AG09319 (cell line): ENCODE measurements at regions not wholly inside any gene's neighbourhood (a gene's known extent, or its start where the extent isn't known, plus 50 kb on each side); places are given as distances from the start of the nearest gene placed in this dataset.
"Not testable (repeated sequence)": the region's sequence is repeated elsewhere in the genome, so short reads cannot be mapped to it uniquely, and the experiment has no call there.

Experiments
- DNase-seq: peaks from one replicate; pipeline ENCODE4 v3.0.0-alpha.2; 2010; ENCODE audit warnings: low read depth; ENCODE audit errors: extremely low read depth
- TF ChIP-seq, protein P1 (sequence below): IDR thresholded peaks from 2 replicates; pipeline ENCODE4 v1.5.1; 2011; ENCODE audit warnings: low read depth, mild to moderate bottlenecking, inconsistent platforms, low read length, moderate library complexity

DNA sequence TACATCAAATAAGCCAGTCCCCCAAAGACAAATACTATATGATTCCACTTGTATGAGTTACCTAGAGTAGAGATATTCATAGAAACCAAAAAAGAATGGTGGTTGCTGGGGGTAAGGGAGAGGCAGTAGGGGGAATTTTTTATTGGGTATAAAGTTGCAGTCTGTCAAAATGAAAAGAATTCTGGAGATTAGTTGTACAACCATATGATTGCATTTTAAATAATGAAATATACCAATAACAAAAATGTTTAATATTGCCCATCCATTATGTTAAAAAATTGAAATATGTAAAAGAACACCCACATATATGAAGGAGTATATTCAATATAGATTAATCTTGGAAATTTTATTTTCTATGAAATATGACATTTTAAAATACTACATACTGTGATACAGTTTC, 1383.5 kb downstream of the FSCB start:
- TF ChIP-seq, protein P1, sequence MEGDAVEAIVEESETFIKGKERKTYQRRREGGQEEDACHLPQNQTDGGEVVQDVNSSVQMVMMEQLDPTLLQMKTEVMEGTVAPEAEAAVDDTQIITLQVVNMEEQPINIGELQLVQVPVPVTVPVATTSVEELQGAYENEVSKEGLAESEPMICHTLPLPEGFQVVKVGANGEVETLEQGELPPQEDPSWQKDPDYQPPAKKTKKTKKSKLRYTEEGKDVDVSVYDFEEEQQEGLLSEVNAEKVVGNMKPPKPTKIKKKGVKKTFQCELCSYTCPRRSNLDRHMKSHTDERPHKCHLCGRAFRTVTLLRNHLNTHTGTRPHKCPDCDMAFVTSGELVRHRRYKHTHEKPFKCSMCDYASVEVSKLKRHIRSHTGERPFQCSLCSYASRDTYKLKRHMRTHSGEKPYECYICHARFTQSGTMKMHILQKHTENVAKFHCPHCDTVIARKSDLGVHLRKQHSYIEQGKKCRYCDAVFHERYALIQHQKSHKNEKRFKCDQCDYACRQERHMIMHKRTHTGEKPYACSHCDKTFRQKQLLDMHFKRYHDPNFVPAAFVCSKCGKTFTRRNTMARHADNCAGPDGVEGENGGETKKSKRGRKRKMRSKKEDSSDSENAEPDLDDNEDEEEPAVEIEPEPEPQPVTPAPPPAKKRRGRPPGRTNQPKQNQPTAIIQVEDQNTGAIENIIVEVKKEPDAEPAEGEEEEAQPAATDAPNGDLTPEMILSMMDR: no peak
- no peak for DNase-seq

DNA sequence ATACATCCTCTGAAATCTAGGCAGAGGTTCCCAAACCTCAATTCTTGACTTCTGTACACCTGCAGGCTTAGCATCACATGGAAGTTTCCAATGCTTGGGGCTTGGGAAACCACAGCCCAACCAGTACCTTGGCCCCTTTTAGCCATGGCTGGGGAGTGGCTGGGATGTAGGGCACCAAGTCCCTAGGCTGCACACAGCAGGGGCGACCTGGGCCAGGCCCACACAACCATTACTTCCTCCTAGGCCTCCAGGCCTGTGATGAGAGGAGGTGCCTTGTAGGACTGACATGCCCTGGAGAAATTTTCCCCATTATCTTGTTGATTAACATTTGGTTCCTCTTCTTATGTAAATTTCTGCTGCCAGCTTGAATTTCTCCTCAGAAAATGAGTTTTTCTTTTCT, 1387.4 kb downstream of the FSCB start:
- no peak for DNase-seq
- TF ChIP-seq, protein P1: no peak

DNA sequence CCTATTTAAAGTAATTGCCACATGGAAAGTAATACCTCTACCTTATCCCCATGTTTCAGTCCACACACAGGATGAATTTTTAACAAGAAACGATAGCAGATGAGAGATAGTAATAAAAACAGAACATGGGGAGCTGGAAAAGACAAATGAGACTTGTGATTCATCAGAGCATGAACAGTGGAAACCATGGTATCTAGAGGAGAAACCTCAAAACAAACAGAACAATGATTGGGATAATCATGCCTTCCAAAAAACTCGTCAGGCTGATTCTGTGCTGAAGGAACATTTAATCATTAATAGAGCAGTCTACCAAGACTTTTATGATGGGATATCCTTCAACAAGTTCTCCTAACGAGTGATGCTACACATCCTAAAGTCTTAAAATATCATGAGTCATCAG, 1390.7 kb downstream of the FSCB start:
- TF ChIP-seq, protein P1: no peak

DNA sequence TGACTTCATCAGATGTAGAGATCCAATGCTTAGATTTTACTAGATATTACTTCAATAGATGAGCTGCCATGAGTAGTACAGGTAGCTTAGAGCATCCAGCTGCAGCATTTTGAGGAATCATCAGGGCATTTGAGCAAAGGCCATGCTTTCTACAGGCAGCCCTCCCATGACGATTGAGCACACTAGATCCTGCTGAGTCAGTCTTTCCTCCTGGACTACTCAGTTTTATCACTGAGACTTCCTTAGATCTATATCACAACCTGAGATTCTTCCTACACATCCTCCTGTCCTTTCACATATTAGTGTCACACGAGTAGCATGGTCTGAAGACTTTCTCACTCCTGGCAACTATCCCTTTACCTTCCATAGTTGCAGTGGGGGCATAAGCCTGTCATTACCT, 1401.8 kb downstream of the FSCB start:
- no peak for DNase-seq
- TF ChIP-seq, protein P1: no peak

More for the DNA sequence above, 1390.7 kb downstream of the FSCB start:
- DNase-seq: no peak

DNA sequence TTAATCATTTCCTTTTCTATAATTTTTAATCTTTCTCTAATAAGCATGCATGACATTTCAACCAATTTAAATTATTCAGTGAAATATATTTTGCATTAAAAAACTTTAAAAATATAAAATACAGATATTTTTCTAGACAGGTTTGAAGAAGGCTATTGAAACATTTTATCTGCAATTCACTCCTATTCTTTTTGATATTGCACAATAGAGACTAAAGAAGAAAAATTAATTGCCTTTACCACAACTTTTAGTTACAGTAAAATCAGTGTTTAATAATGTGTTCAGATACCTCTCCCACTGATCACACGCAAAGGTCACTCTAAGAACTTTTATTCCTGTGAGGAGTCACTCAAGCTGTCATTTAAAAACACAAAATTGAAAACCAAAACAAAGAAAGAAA, 1416.7 kb downstream of the FSCB start:
- TF ChIP-seq, protein P1: no peak

DNA sequence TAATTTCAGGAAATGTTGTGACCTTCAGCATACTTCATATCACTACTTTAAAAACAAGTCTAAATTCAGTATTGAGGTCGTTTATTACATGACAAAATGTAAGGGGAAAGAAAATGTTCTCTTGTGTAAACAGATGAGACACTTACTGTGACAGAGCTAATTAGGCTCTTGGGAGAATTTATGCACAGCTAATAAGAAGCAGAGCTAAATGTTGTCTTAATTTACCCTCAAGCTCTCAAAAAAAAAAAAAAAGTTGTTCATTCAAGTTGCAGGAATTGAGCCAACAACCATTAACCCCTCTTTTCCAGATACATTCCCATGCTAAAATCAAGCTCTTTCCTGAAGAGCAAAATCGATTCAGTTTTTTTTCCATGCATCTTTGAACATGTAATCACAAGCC, 1419.4 kb downstream of the FSCB start:
- no peak for DNase-seq
- TF ChIP-seq, protein P1: no peak

More for the DNA sequence above, 1416.7 kb downstream of the FSCB start:
- no peak for DNase-seq

DNA sequence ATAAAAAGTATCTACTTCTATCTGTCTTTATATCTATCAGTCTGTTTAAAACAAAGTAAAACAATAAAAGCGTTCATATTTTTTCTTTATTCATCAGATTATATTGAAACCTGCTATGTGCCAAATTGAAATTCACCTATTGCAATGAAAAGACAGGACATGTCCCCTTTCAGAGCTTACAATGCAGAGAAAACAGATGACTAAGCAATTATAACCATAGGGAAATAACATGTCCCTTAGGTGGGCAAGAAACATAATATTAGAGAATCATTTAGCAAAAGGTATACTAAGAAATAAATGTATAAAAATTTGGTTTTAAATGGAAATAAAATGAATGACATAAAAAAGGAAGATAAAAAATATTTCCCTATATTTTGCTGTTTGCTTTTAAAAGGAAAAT, 1421.3 kb downstream of the FSCB start:
- DNase-seq: no peak
- TF ChIP-seq, protein P1: no peak

DNA sequence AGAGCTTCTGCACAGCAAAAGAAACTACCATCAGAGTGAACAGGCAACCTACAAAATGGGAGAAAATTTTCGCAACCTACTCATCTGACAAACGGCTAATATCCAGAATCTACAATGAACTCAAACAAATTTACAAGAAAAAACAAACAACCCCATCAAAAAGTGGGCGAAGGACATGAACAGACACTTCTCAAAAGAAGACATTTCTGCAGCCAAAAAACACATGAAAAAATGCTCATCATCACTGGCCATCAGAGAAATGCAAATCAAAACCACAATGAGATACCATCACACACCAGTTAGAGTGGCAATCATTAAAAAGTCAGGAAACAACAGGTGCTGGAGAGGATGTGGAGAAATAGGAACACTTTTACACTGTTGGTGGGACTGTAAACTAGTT, 1439.7 kb downstream of the FSCB start:
- DNase-seq: not testable (repeated sequence)
